Stimulated activated effector memory CD8-positive, alpha-beta T cell treated with anti-CD3 and anti-CD28 coated beads, Interleukin-12 subunit alpha, Interleukin-12 subunit beta, amount 100 ng/mL, for 72 hours (primary cell): ENCODE measurements at regions not wholly inside any gene's neighbourhood (a gene's known extent, or its start where the extent isn't known, plus 50 kb on each side); places are given as distances from the start of the nearest gene placed in this dataset.
"Not testable (repeated sequence)": the region's sequence is repeated elsewhere in the genome, so short reads cannot be mapped to it uniquely, and the experiment has no call there.

ENCODE experiments used
- ATAC-seq: fragments of 150-1000 bp; cut with Tn5 transposase; 2 replicates; pipeline ENCODE4 v1.10.0; 2021
- DNase-seq, 2 donors: peaks; one replicate each; pipeline ENCODE4 v3.0.0; 2021 to 2022; ENCODE audit warnings: low spot score in 2 of 2
- H3K27ac Mint-ChIP-seq: one replicate; pipeline ENCODE4 v1.8.0; 2022; ENCODE audit warnings: mild to moderate bottlenecking, mixed read lengths
- H3K36me3 Mint-ChIP-seq: one replicate; pipeline ENCODE4 v1.8.0; 2022; ENCODE audit warnings: mild to moderate bottlenecking, mixed read lengths
- H3K4me1 Mint-ChIP-seq: one replicate; pipeline ENCODE4 v1.8.0; 2022; ENCODE audit warnings: mixed read lengths
- H3K4me3 Mint-ChIP-seq: one replicate; pipeline ENCODE4 v1.8.0; 2022; ENCODE audit warnings: mild to moderate bottlenecking, mixed read lengths
- H3K9me3 Mint-ChIP-seq: one replicate; pipeline ENCODE4 v1.8.0; 2022; ENCODE audit warnings: mixed read lengths

DNA sequence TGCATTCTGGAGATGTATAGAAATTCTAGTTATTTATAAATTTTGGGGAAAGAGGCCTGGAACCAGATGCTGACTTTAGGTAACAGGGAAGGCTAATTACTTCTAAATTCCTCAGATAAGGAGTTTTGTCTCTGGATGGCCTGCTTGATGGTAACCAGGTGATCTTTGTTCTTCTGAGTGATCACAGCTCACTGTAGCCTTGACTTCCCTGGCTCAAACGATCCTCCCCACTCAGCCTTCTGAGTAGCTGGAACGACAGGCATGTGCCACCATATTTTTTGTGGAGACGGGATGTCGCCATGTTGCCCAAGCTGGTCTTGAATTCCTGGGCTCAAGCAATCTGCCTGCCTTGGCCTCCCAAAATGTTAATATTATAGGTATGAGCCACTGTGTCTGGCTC lies 54.4 kb upstream of the MSH6 start:
- no peaks in the 10 kb centered on the region for H3K4me1 Mint-ChIP-seq
- no peak for DNase-seq
- no peak overlapping the region for H3K27ac Mint-ChIP-seq
- H3K36me3 Mint-ChIP-seq = no peaks in the 10 kb centered on the region
- no peak overlapping the region for H3K4me3 Mint-ChIP-seq
- no peak for ATAC-seq
- no peaks in the 10 kb centered on the region for H3K9me3 Mint-ChIP-seq

GRCh38 chr2:47727956-47728355 lies 55.0 kb upstream of the MSH6 start:
- Mint-ChIP-seq H3K27ac (no peak overlapping the region), H3K9me3 (no peaks in the 10 kb centered on the region), H3K36me3 (no peaks in the 10 kb centered on the region), H3K4me1 (no peaks in the 10 kb centered on the region), H3K4me3 (no peak overlapping the region)
- ATAC-seq (no peak), DNase-seq (no peak)

DNA sequence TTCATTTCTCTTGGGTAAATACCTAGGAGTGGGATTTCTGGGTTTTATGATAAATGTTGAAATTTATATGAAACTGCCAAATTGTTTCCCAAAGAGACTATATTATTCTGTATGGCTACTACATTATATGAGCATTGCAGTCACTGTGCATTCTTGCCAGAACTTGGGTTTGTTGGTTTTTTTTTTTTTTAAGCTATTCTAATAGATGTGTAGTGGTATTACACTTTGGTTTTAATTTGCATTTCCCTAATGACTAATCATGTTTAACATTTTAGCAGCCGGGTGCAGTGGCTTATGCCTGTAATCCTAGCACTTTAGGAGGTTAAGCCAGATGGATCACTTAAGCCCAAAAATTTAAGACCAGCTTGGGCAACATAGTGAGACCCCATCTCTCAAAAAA lies 56.0 kb upstream of the MSH6 start:
- not testable (repeated sequence) for H3K27ac Mint-ChIP-seq, H3K4me1 Mint-ChIP-seq, H3K36me3 Mint-ChIP-seq, H3K9me3 Mint-ChIP-seq, ATAC-seq, DNase-seq, H3K4me3 Mint-ChIP-seq

DNA sequence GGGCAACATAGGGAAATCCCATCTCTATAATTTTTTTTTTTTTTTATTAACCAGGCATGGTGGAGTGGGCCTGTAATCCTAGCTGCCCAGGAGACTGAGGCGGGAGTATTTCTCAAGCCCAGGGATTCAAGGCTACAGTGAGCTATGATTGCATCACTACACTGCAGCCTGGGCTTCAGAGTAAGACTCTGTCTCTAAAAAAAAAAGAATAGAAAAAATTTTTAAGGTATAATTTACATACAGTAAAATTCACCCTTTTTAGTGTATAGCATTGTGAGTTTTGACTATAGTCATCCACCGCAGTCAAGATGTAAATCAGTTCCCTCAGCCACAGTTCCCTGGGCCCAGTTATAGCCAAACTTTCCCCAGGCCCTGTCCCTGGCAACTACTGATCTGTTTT lies 57.1 kb upstream of the MSH6 start:
- ATAC-seq (no peak), DNase-seq (no peak)
- no peaks in the 10 kb centered on the region for H3K4me1 Mint-ChIP-seq
- H3K36me3 Mint-ChIP-seq = no peaks in the 10 kb centered on the region
- no peaks in the 10 kb centered on the region for H3K9me3 Mint-ChIP-seq
- no peak overlapping the region for H3K4me3 Mint-ChIP-seq
- H3K27ac Mint-ChIP-seq = no peak overlapping the region

GRCh38 chr2:47724221-47724981 lies 58.5 kb upstream of the MSH6 start:
- Mint-ChIP-seq H3K9me3 (no peaks in the 10 kb centered on the region), H3K4me1 (no peaks in the 10 kb centered on the region), H3K36me3 (no peaks in the 10 kb centered on the region), H3K4me3 (no peak overlapping the region), H3K27ac (peak overlapping the region; percentile 16)
- ATAC-seq (peak; percentile 67), DNase-seq (no peak)

GRCh38 chr2:47721296-47721695 lies 61.6 kb upstream of the MSH6 start:
- no peak overlapping the region for H3K4me3 Mint-ChIP-seq
- no peak overlapping the region for H3K27ac Mint-ChIP-seq
- DNase-seq (no peak), ATAC-seq (no peak)
- H3K36me3 Mint-ChIP-seq = no peaks in the 10 kb centered on the region
- peaks cover 14% of the 10 kb centered on the region for H3K4me1 Mint-ChIP-seq
- H3K9me3 Mint-ChIP-seq = no peaks in the 10 kb centered on the region

DNA sequence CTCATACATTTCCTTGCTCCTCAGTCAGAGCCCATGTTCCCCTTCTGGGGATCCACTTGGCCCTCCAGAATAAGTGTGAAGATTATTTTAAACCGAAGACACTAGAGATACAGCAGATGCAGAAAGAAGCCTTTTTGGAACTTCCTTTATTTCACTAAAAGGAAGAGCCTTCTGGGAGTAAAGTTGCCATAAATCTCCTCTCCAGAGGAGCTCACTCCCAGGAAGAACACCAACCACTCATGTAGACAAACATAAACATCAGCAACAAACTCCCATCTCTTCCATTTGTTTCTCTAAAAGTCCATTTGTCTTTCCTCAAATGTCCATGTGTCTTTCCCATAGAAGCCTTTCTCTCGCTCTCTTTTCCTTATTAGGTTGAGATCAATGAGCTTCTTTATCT lies 62.4 kb upstream of the MSH6 start:
- Mint-ChIP-seq H3K9me3 (no peaks in the 10 kb centered on the region), H3K4me3 (no peak overlapping the region), H3K36me3 (no peaks in the 10 kb centered on the region), H3K27ac (no peak overlapping the region), H3K4me1 (peaks cover 14% of the 10 kb centered on the region)
- DNase-seq = no peak
- no peak for ATAC-seq

- Mint-ChIP-seq H3K9me3 (no peaks in the 10 kb centered on the region), H3K4me3 (no peak overlapping the region), H3K36me3 (no peaks in the 10 kb centered on the region), H3K27ac (no peak overlapping the region), H3K4me1 (peaks cover 14% of the 10 kb centered on the region)
- ATAC-seq (peak; percentile 33), DNase-seq (no peak)
Observed at GRCh38 chr2:47720036-47720435, 62.9 kb upstream of the MSH6 start.

DNA sequence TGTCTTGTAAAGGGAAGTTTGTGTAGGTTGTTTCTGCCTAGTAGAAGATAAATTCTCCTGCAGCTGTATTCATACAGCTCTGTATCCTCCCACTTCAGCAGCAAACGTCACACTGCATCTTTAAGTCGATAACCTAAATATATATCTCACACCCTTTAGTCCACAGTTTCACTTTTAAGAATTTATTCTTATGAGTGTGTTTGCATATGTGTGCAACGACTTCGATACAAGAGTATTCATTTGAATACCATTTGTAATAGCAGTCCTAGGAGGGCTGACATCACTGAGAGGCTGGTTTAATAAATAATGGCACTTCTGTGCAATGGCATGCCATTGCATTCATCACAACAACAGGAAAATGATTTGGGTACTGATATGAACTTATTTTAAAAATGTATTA lies 63.8 kb upstream of the MSH6 start:
- Mint-ChIP-seq H3K27ac (no peak overlapping the region), H3K9me3 (no peaks in the 10 kb centered on the region), H3K4me1 (peaks cover 14% of the 10 kb centered on the region), H3K4me3 (no peak overlapping the region), H3K36me3 (no peaks in the 10 kb centered on the region)
- ATAC-seq (peak; percentile 89), DNase-seq (no peak)

DNA sequence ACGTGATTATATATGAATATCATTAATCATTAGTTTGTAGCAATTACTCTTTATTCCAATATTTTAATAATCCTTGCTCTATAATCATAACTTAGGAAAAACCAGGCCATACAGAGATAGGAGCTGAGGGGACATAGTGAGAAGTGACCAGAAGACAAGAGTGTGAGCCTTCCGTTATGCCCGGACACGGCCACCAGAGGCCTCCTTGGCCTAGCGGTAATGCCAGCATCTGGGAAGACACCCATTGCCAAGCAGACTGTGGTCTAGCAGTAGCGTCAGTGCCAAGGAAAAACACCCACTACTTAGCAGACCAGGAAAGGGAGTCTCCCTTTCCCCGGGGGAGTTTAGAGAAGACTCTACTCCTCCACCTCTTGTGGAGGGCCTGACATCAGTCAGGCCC lies 66.6 kb upstream of the MSH6 start:
- H3K4me3 Mint-ChIP-seq, DNase-seq, ATAC-seq, H3K9me3 Mint-ChIP-seq, H3K36me3 Mint-ChIP-seq, H3K27ac Mint-ChIP-seq: not testable (repeated sequence)
- H3K4me1 Mint-ChIP-seq = peaks cover 14% of the 10 kb centered on the region

DNA sequence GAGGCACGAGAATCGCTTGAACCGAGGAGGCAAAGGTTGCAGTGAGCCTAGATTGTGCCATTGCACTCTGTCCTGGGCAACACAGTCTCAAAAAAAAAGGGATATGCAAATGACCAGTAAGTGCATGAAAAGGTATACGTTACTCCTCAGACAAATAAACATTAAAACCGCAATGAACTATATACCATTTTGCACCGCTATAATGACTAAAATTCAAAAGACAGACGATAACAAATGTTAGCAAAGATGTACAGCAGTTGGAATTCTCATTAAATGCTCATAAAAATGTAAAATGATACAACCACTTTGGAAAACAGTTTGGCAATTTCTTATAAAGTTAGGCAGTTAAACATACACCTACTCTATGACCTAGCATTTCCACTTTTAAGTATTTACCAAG lies 67.4 kb upstream of the MSH6 start:
- H3K4me3 Mint-ChIP-seq = no peak overlapping the region
- DNase-seq (no peak), ATAC-seq (no peak)
- H3K9me3 Mint-ChIP-seq = no peaks in the 10 kb centered on the region
- peaks cover 14% of the 10 kb centered on the region for H3K4me1 Mint-ChIP-seq
- H3K27ac Mint-ChIP-seq = no peak overlapping the region
- H3K36me3 Mint-ChIP-seq = no peaks in the 10 kb centered on the region

- peak; percentile 45 for ATAC-seq
- no peak for DNase-seq
- no peaks in the 10 kb centered on the region for H3K36me3 Mint-ChIP-seq
Observed at GRCh38 chr2:47708801-47709499, 74.0 kb upstream of the MSH6 start.

GRCh38 chr2:47704287-47704686 lies 78.7 kb upstream of the MSH6 start:
- no peak for ATAC-seq
- no peak overlapping the region for H3K27ac Mint-ChIP-seq
- no peak overlapping the region for H3K4me3 Mint-ChIP-seq
- no peaks in the 10 kb centered on the region for H3K4me1 Mint-ChIP-seq
- DNase-seq = no peak
- no peaks in the 10 kb centered on the region for H3K36me3 Mint-ChIP-seq
- H3K9me3 Mint-ChIP-seq = no peaks in the 10 kb centered on the region

More at GRCh38 chr2:47708801-47709499, 74.0 kb upstream of the MSH6 start:
- Mint-ChIP-seq H3K27ac (peak overlapping the region; percentile 37), H3K9me3 (no peaks in the 10 kb centered on the region), H3K4me1 (no peaks in the 10 kb centered on the region), H3K4me3 (no peak overlapping the region)

DNA sequence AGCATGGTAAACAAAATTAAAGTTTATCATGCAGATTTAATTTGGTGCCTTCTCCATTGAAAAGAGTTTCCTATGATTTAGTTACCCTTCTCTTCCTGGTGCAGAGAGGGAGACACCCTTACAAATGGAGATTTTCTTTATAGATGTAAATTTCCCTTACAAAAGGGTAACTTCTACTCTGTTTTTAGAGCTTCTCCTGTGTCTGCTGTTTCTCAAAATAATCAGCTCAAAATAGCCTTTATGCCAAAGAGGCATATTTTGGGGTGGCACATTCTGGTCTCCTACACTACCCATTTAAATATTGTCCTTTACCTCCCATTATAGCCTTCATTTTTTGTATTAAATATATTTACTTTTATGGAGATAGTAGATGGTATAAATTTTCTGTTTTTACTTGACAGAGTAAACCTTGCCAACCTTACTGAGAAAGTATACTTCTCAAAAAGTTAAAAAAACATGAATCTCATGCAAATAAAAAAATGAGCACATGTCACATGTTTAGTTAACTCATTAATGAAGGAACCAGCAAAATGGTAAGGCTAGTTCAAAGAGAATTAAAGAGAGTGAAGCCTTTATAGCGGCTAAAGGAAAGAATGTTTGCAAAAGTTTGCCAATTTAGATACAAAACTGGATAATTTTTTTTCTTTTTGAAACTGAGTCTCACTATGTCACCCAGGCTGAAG lies 83.3 kb upstream of the MSH6 start:
- Mint-ChIP-seq H3K4me1 (no peaks in the 10 kb centered on the region), H3K4me3 (no peak overlapping the region), H3K27ac (no peak overlapping the region), H3K9me3 (no peaks in the 10 kb centered on the region), H3K36me3 (no peaks in the 10 kb centered on the region)
- DNase-seq = no peak
- no peak for ATAC-seq

DNA sequence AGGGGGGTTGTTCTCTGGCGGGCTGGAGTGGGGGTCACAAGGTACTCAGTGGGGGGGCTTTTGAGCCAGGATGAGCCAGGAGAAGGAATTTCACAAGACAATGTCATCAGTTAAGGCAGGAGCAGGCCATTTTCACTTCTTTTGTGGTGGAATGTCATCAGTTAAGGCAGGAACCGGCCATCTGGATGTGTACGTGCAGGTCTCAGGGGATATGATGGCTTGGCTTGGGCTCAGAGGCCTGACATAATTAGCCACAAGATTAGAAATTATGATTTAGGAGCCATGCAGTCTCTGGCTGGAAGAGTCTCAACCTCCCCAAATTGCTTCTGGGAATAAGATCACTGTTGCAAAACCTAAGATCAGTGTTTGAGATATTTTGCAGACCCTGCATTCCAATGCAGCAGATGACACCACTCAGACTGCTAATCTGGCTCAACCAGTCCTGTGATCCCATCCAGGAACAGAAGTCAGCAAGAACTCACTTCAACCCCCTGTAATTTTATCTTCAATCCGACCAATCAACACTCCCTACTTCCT lies 84.4 kb upstream of the MSH6 start:
- not testable (repeated sequence) for ATAC-seq, H3K4me1 Mint-ChIP-seq, H3K36me3 Mint-ChIP-seq, DNase-seq, H3K27ac Mint-ChIP-seq, H3K4me3 Mint-ChIP-seq, H3K9me3 Mint-ChIP-seq
